DMS153 (cell line): ENCODE measurements at regions not wholly inside any gene's neighbourhood (a gene's known extent, or its start where the extent isn't known, plus 50 kb on each side); places are given as distances from the start of the nearest gene placed in this dataset.

Experiments
- DNase-seq: peaks from one replicate; lab custom pipeline; 2025; lab: John Stamatoyannopoulos, UW

GRCh38 chrX:109312757-109313156, 169.1 kb downstream of the GUCY2F start:
- no peak for DNase-seq

DNA sequence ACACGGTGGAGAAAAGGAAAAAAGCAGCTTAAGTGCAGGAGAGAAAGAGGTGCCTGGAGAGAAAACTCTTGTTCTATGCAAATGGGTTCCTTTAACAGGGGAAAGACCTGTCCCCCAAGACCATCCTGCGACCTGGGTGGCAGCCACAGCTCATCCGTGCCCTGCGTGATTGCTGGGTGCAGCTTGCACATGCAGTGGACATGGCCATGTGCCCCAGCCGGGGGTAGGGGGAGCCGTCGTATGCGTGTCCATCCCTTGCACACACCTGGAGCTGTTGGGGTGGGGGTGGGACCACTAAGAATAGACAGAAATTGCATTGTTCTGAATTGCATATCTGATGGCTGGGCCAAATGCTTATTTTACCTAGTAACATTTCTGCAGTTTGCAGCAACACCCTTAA, 171.9 kb downstream of the GUCY2F start:
- DNase-seq: no peak

GRCh38 chrX:109301177-109301576, 180.7 kb downstream of the GUCY2F start:
- DNase-seq: no peak

DNA sequence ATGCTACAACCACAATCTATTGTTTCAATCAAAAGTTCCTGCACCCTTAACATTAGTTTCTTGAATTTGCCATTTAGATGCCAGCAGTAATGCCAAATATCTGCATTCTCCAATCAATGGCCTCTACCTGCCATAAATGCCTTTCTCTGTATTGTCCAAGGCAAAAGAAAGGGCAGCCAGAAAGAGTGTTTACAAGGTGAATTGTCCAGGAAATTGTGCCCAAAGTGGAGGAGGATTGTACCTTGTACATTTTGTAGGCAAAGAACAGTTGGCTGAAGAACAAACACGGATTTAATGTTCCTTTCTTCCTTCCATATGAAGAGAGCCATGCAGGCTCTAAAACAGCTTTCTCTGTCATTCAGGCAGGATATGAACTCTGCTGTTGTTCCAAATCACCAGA, 181.5 kb downstream of the GUCY2F start:
- DNase-seq: no peak

DNA sequence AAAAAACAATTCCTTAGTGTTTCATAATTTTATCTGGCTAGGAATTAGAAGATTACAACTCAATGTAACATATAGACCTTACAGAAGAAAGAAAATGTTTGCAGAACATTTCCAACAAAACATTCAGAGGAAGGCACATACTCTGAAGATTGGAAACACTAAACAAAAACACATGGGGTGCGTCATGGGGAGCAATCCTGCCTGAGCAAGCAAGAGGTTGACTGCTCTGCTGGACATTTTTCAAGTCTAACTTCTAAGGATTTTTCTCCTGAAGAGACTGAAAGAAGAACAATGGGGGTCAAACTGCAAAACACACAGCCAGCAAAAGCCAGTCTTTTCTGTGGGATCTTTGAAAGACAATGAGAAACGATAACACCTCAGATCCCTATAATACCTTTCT, 182.8 kb downstream of the GUCY2F start:
- DNase-seq: no peak

GRCh38 chrX:109294097-109294814, 187.6 kb downstream of the GUCY2F start:
- no peak for DNase-seq

- no peak for DNase-seq
Observed at GRCh38 chrX:109283870-109284269, 198.0 kb downstream of the GUCY2F start.

- no peak for DNase-seq
Observed at GRCh38 chrX:109281483-109282275, 200.2 kb downstream of the GUCY2F start.

DNA sequence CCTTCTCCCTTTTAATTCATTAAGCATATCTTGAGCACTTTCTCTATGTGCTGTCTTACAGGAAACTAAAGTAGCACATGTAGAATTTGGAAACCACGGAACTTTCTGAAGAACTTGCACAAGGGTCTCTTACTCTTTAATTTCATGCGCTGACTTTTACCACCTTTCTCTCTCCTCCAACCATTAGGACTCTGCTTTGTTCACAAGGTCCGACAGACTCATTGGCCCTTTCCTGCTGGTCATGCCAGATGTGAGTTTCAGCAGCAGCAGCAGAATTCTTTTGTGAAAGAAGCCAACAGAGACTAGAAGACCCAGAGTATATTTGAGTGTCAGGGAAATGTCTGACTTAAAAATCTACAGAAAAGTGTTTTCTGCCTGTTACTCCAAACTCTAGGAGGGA, 207.1 kb downstream of the GUCY2F start:
- no peak for DNase-seq

GRCh38 chrX:109270580-109271484, 211.1 kb downstream of the GUCY2F start:
- no peak for DNase-seq

GRCh38 chrX:109268340-109268739, 213.5 kb downstream of the GUCY2F start:
- no peak for DNase-seq

DNA sequence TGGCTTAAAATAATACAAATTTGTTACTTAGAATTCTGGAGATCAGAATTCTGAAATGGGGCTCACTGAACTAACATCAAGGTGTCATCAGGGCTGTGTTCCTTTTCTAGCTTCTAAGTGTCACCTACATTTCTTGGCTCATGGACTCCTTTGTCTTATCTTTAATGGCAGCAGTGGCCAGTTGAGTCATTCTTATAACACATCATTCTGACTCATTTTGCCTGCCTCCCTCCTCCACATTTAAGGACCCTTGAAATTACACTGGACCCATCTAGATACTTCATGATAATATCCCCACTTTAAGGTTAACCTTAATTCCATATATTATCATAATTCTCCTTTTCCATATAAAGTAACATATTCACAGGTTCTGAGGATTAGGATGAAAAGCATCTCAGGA, 215.9 kb downstream of the GUCY2F start:
- no peak for DNase-seq

DNA sequence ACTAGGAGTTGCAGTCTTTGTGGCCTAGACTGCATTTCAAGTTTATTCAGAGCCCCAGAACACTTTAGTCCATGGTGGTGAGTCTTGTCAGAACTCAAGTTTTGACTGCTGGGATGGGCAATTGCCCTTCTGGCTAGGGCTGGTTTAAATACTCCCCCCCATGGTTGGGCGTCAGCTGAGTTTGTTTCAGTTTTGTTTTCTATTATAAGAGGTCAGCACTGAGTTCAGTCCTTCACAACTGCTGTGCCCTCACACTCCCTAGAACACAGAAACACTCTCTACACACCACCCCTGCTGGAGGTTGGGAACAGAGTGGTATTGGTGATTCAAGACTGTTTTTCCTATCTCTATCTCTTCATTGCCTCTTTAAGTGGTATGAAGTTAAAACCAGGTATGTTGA, 217.0 kb downstream of the GUCY2F start:
- DNase-seq: no peak

- no peak for DNase-seq
Observed at GRCh38 chrX:109261279-109261678, 220.6 kb downstream of the GUCY2F start.

DNA sequence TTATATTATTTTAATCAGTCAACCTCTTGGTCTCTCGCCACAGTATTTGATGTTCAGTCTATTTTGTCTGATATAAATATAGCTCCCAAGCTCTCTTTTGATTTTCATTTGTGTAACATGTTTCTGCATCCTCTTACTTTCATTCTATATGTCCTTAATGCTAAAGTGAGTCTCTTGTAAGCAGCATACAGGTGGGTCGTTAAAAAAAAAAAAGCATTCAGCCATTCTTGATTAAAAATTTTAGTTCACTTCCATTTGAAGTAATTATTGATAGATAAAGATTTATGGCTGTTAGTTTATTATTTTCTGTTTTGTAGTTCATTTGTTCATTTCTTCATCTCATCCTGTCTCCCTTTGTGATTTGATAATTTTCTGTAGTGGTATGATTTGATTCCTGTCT, 229.1 kb downstream of the GUCY2F start:
- no peak for DNase-seq

DNA sequence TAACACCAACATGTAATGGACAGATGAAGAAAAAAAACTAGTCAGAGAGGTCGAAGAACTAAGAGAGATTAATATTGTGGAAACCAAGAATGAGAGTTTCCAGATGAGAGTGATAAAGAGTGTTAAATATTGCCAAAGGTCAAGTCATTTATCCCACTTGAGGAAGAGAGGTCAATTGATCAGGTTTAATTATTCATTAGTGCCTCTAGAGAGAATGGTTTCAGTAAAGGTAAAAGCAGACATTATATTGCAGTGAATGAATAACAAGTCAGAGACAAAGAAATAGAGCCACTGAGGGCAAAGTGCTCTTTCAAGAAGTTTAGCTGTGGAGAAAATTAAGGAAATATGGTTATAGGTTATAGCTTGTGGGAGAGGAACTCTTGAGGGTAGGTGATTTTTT, 263.1 kb downstream of the GUCY2F start:
- DNase-seq: no peak

- no peak for DNase-seq
Observed at GRCh38 chrX:109199726-109200125, 282.2 kb downstream of the GUCY2F start.

DNA sequence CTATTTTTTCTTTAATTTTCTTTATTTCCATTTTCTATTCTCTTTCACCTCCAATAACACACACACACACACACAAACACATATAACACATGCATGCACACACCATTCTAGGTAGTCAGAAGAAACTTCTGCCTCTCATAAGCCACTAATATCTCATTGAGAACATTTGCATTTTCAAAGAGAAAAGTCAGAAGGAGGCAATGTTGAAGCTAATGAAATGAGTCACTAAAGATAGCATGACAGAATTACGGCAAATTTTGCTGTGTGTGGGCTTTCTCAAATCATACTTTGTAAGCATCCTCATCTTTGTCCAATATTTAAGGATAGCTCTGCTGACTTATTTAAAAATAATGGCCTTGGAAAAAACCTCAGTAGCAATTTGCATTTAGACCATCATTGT, 291.3 kb downstream of the GUCY2F start:
- DNase-seq: no peak

DNA sequence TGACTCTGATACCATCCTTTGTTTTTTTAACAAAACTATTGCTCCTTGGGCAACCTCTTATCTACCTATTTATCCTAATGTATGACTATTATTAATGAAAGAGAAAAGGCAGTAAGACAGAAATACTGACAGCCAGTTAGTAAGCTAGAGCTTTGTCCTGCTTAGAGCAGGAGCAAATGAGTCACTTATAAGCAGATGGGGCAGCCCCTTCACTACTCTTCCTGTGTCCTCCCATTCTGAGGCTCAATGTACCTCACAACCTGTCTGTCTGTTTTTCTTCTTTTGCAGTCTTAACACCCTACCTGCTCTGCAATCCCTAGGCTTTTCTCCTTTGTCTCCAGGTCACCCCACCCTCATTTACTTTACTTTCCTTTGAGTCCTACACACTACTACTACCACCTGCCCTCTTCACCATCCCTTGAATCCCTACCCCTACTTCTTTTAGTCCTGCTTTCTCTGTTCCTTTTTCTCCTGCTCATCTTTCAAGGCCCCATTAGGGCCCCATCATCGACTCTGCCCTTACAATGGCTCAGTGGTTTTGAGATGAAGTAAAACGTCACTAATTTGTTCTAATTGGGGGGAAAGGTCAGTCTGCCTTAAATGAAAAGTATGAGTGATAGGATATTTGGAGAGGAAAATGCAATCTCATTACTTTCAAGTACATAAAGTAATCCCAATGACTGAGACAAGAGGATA, 294.3 kb downstream of the GUCY2F start:
- DNase-seq: no peak

DNA sequence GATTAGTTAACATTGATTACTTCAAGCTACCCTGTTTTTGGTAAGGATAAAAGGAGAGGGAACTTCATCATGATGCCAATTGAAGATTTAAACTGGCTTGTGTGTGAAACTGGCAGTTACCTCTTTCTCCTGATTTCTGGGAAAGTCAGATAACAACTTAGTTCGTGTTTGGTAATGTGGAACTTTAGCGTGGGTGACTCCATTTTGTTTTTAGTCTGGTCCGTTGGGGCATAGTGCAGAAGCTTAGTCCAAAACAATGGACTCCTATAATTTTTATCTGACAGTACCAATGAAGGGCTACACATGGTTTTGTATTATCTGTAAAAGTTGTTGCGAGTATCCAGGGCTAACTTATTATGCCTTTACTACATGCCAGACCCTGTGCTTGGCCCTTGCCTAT, 294.9 kb downstream of the GUCY2F start:
- no peak for DNase-seq

GRCh38 chrX:109184506-109185139, 297.3 kb downstream of the GUCY2F start:
- no peak for DNase-seq
